ENCODE measurements at regions not wholly inside any gene's neighbourhood (a gene's known extent, or its start where the extent isn't known, plus 50 kb on each side); places are given as distances from the start of the nearest gene placed in this dataset.

DNA sequence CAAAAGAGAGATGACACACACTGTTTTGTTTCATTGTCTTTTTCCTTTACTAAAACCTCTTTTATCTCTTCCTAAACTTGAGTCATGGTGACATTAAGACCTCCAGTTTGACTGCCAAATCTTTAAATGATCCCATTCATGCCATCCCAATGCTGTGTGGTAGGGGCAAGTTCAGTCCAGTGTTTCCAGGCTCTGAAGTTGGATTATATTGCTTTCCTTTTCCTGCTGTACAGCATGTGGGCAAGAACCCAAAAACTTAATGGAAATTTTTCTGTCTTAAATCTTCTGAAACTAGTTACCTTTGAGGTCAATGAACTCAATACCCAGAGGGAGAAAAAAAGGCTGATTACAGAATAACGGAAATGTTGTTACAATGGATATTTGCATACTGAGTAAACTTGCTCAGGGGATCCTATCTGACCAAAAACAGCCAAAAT lies 187.1 kb upstream of the FAR2 start:
- TF ChIP-seq POLR2AphosphoS5 (IDR thresholded peaks at IDR 0.05) (no peak), MXI1 (conservative IDR thresholded peaks at IDR 0.05; ENCODE audit: poor library complexity, severe bottlenecking) (no peak), RAD21 (conservative IDR thresholded peaks at IDR 0.05) (no peak)
- TF ChIP-seq, protein P1, sequence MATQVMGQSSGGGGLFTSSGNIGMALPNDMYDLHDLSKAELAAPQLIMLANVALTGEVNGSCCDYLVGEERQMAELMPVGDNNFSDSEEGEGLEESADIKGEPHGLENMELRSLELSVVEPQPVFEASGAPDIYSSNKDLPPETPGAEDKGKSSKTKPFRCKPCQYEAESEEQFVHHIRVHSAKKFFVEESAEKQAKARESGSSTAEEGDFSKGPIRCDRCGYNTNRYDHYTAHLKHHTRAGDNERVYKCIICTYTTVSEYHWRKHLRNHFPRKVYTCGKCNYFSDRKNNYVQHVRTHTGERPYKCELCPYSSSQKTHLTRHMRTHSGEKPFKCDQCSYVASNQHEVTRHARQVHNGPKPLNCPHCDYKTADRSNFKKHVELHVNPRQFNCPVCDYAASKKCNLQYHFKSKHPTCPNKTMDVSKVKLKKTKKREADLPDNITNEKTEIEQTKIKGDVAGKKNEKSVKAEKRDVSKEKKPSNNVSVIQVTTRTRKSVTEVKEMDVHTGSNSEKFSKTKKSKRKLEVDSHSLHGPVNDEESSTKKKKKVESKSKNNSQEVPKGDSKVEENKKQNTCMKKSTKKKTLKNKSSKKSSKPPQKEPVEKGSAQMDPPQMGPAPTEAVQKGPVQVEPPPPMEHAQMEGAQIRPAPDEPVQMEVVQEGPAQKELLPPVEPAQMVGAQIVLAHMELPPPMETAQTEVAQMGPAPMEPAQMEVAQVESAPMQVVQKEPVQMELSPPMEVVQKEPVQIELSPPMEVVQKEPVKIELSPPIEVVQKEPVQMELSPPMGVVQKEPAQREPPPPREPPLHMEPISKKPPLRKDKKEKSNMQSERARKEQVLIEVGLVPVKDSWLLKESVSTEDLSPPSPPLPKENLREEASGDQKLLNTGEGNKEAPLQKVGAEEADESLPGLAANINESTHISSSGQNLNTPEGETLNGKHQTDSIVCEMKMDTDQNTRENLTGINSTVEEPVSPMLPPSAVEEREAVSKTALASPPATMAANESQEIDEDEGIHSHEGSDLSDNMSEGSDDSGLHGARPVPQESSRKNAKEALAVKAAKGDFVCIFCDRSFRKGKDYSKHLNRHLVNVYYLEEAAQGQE (IDR thresholded peaks at IDR 0.05; ENCODE audit: borderline replicate concordance) = no peak
- TF ChIP-seq, protein P2, sequence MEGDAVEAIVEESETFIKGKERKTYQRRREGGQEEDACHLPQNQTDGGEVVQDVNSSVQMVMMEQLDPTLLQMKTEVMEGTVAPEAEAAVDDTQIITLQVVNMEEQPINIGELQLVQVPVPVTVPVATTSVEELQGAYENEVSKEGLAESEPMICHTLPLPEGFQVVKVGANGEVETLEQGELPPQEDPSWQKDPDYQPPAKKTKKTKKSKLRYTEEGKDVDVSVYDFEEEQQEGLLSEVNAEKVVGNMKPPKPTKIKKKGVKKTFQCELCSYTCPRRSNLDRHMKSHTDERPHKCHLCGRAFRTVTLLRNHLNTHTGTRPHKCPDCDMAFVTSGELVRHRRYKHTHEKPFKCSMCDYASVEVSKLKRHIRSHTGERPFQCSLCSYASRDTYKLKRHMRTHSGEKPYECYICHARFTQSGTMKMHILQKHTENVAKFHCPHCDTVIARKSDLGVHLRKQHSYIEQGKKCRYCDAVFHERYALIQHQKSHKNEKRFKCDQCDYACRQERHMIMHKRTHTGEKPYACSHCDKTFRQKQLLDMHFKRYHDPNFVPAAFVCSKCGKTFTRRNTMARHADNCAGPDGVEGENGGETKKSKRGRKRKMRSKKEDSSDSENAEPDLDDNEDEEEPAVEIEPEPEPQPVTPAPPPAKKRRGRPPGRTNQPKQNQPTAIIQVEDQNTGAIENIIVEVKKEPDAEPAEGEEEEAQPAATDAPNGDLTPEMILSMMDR (IDR thresholded peaks at IDR 0.05; ENCODE audit: poor library complexity, severe bottlenecking) = no peak
